HepG2 (cell line): ENCODE measurements at regions not wholly inside any gene's neighbourhood (a gene's known extent, or its start where the extent isn't known, plus 50 kb on each side); places are given as distances from the start of the nearest gene placed in this dataset.

ENCODE experiments used
- CTCF ChIP-seq: sonication (generic); formaldehyde crosslinking; IDR thresholded peaks from 2 replicates; pipeline ENCODE4 v1.5.0; 2020; ENCODE audit warnings: mild to moderate bottlenecking, missing genetic modification reagents, moderate library complexity
- FOXA1 ChIP-seq, 2 experiments: fragments of 450-650 bp in 1 of 2; sonication (generic) in 1 of 2; formaldehyde crosslinking in 1 of 2; IDR thresholded peaks; 2 replicates each; pipeline versions ENCODE4 v1.4.0 to v1.6.1; 2016 to 2020; ENCODE audit warnings: missing genetic modification reagents in 1 of 2
- GMEB1 ChIP-seq: sonication (generic); formaldehyde crosslinking; IDR thresholded peaks from 2 replicates; pipeline ENCODE4 v1.5.1; 2020; ENCODE audit warnings: missing genetic modification reagents, mild to moderate bottlenecking, borderline replicate concordance
- HCFC1 ChIP-seq: fragments of 150-350 bp; IDR thresholded peaks from 2 replicates; pipeline ENCODE4 v1.6.1; 2014; ENCODE audit warnings: low read depth, low read length
- HHEX ChIP-seq: IDR thresholded peaks from 2 replicates; pipeline ENCODE4 v1.6.1; 2016; ENCODE audit warnings: control low read depth
- HOXA7 ChIP-seq: sonication (generic); formaldehyde crosslinking; IDR thresholded peaks from 2 replicates; pipeline ENCODE4 v1.8.1; 2022; ENCODE audit warnings: mild to moderate bottlenecking, missing genetic modification reagents, moderate library complexity
- ISL2 ChIP-seq: sonication (generic); formaldehyde crosslinking; IDR thresholded peaks from 2 replicates; pipeline ENCODE4 v1.5.0; 2020; ENCODE audit warnings: missing genetic modification reagents
- JUND ChIP-seq: sonication (generic); formaldehyde crosslinking; IDR thresholded peaks from 2 replicates; pipeline ENCODE4 v1.8.0; 2022; ENCODE audit warnings: mild to moderate bottlenecking, missing genetic modification reagents
- REST ChIP-seq, 2 experiments: IDR thresholded peaks; 2 replicates each; pipeline ENCODE4 v1.6.1; 2011 to 2012; ENCODE audit warnings: low read length in 2 of 2, borderline replicate concordance in 1 of 2, low read depth in 1 of 2, mild to moderate bottlenecking in 1 of 2, moderate library complexity in 1 of 2
- SMARCE1 ChIP-seq: fragments of 450-650 bp; IDR thresholded peaks from 2 replicates; pipeline ENCODE4 v1.6.1; 2017; ENCODE audit warnings: borderline replicate concordance
- ZBTB25 ChIP-seq: IDR thresholded peaks from 2 replicates; pipeline ENCODE4 v1.6.1; 2018; ENCODE audit warnings: missing genetic modification reagents

- TF ChIP-seq GMEB1 (CRISPR knock-in tag) (no peak), FOXA1 (IDR thresholded peaks at IDR 0.05) (no peak), FOXA1 (CRISPR knock-in tag; IDR thresholded peaks at IDR 0.05) (no peak), CTCF (no peak), HOXA7 (CRISPR knock-in tag) (no peak), ZBTB25 (no peak), SMARCE1 (no peak), REST (IDR thresholded peaks at IDR 0.05; ENCODE audit: borderline replicate concordance in 1 of 2, low read depth in 1 of 2, low read length in 2 of 2) (no peak), HHEX (no peak), ISL2 (CRISPR knock-in tag) (no peak), HCFC1 (no peak), JUND (CRISPR knock-in tag) (no peak)
Observed at GRCh38 chr1:87791931-87792740, 463.5 kb downstream of the LMO4 start.
